LHCN-M2 (cell line): ENCODE measurements at regions not wholly inside any gene's neighbourhood (a gene's known extent, or its start where the extent isn't known, plus 50 kb on each side); places are given as distances from the start of the nearest gene placed in this dataset.
A peak's percentile ranks its signal among the peaks of the same experiment; 100 is the strongest.

Experiments used
- DNase-seq: peaks from one replicate; pipeline ENCODE4 v3.0.0-alpha.2; 2012; ENCODE audit warnings: low read depth

- DNase-seq, result no peak
Observed at GRCh38 chr7:55690-56248, 136.6 kb upstream of the FAM20C start.

GRCh38 chr7:56291-56913 is 136.0 kb upstream of the FAM20C start:
- no peak for DNase-seq

GRCh38 chr7:57071-57470 is 135.3 kb upstream of the FAM20C start:
- no peak for DNase-seq

GRCh38 chr7:57482-58255 is 134.7 kb upstream of the FAM20C start:
- no peak for DNase-seq

- DNase-seq, result no peak
Observed at GRCh38 chr7:58316-58715, 134.1 kb upstream of the FAM20C start.

GRCh38 chr7:59079-60016 is 133.0 kb upstream of the FAM20C start:
- no peak for DNase-seq

- no peak for DNase-seq
Observed at GRCh38 chr7:60017-60675, 132.2 kb upstream of the FAM20C start.

- DNase-seq, result no peak
Observed at GRCh38 chr7:60706-61105, 131.7 kb upstream of the FAM20C start.

- no peak for DNase-seq
Observed at GRCh38 chr7:61111-61510, 131.3 kb upstream of the FAM20C start.

- no peak for DNase-seq
Observed at GRCh38 chr7:61576-62360, 130.6 kb upstream of the FAM20C start.

GRCh38 chr7:62361-63116 is 129.8 kb upstream of the FAM20C start:
- DNase-seq, result no peak

GRCh38 chr7:63117-63480 is 129.3 kb upstream of the FAM20C start:
- DNase-seq, result no peak

GRCh38 chr7:63521-64021 is 128.8 kb upstream of the FAM20C start:
- no peak for DNase-seq

GRCh38 chr7:64098-64915 is 128.1 kb upstream of the FAM20C start:
- DNase-seq, result peak; percentile 70

GRCh38 chr7:64916-65341 is 127.4 kb upstream of the FAM20C start:
- no peak for DNase-seq

GRCh38 chr7:65554-65953 is 126.8 kb upstream of the FAM20C start:
- peak; percentile 88 for DNase-seq

- DNase-seq, result no peak
Observed at GRCh38 chr7:66296-66695, 126.1 kb upstream of the FAM20C start.

GRCh38 chr7:66741-67140 is 125.6 kb upstream of the FAM20C start:
- no peak for DNase-seq
